Mucosa of rectum (tissue), 2 donors: ENCODE measurements at regions not wholly inside any gene's neighbourhood (a gene's known extent, or its start where the extent isn't known, plus 50 kb on each side); places are given as distances from the start of the nearest gene placed in this dataset.

ENCODE experiments used
- H3K27ac ChIP-seq, 2 donors: one replicate each; pipeline ENCODE4 v1.7.0; 2013; ENCODE audit warnings: inconsistent platforms in 2 of 2, low read depth in 2 of 2, low read length in 2 of 2
- H3K27me3 ChIP-seq, 2 donors: one replicate each; pipeline ENCODE4 v1.7.0; 2013; ENCODE audit warnings: low read length in 2 of 2; ENCODE audit not compliant: control insufficient read depth in 2 of 2, insufficient read depth in 2 of 2
- H3K36me3 ChIP-seq, 2 donors: one replicate each; pipeline ENCODE4 v1.7.0; 2013; ENCODE audit warnings: low read length in 2 of 2; ENCODE audit not compliant: control insufficient read depth in 2 of 2, insufficient read depth in 2 of 2
- H3K4me1 ChIP-seq, 2 donors: one replicate each; pipeline ENCODE4 v1.7.0; 2013; ENCODE audit warnings: low read length in 2 of 2, mild to moderate bottlenecking in 1 of 2; ENCODE audit not compliant: control insufficient read depth in 2 of 2, insufficient read depth in 2 of 2
- H3K4me3 ChIP-seq, 2 donors: one replicate each; pipeline ENCODE4 v1.7.0; 2013; ENCODE audit warnings: low read length in 2 of 2
- H3K9ac ChIP-seq, 2 donors: one replicate each; pipeline ENCODE4 v1.7.0; 2013; ENCODE audit warnings: low read length in 2 of 2, low read depth in 1 of 2, mild to moderate bottlenecking in 1 of 2
- H3K9me3 ChIP-seq, 2 donors: one replicate each; pipeline ENCODE4 v1.7.0; 2013; ENCODE audit warnings: low read length in 2 of 2; ENCODE audit not compliant: control insufficient read depth in 2 of 2
- donor health status: healthy.
- donor health status: Normal muscosa, but diverticular disease.

- Histone ChIP-seq H3K27ac (peak overlapping the region; percentile 66 to 88), H3K4me1 (peaks cover 16 to 24% of the 10 kb centered on the region in 2 donors), H3K9ac (peak overlapping the region in 1 of 2 donors; percentile 15), H3K9me3 (no peaks in the 10 kb centered on the region), H3K4me3 (peak overlapping the region in 1 of 2 donors; percentile 27), H3K27me3 (no peaks in the 10 kb centered on the region), H3K36me3 (no peaks in the 10 kb centered on the region)
These were observed 85.9 kb upstream of the NPVF start for GRCh38 chr7:25314094-25314730.

DNA sequence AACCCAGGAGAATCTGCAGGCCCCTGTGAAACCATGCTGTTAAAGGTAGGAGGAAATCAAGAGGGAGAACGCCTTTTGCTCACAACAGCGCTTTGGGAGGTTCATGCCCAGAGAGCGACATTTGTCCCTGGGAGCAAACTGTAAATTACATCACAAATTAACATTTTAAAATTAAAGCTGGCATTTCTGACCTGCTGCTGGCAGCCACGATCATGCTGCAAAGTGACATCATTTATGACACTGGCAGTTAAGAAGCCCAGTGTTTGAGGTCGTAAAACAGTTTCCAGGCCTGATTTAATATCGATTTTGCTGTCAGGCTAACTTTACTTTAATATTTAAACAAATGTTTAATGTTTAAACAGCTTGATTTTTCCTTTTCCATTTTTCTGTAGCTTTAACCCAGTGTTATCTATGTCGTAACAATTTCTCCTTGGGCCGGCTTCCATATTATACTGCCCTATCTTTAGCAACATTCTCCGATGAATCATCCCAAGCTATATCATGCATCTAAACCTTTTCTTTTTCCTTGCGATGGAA, 86.5 kb upstream of the NPVF start:
- no peak overlapping the region for H3K9ac ChIP-seq
- no peaks in the 10 kb centered on the region for H3K36me3 ChIP-seq
- H3K9me3 ChIP-seq, result no peaks in the 10 kb centered on the region
- H3K27ac ChIP-seq, result peak overlapping the region; percentile 66 to 88
- no peaks in the 10 kb centered on the region for H3K27me3 ChIP-seq
- peak overlapping the region in 1 of 2 donors; percentile 27 for H3K4me3 ChIP-seq
- peaks cover 14 to 19% of the 10 kb centered on the region in 2 donors for H3K4me1 ChIP-seq

- no peak overlapping the region for H3K27ac ChIP-seq
- no peaks in the 10 kb centered on the region for H3K27me3 ChIP-seq
- H3K4me1 ChIP-seq, result peaks cover 16 to 19% of the 10 kb centered on the region in 2 donors
- H3K9ac ChIP-seq, result no peak overlapping the region
- no peaks in the 10 kb centered on the region for H3K36me3 ChIP-seq
- H3K4me3 ChIP-seq, result no peak overlapping the region
- H3K9me3 ChIP-seq, result no peaks in the 10 kb centered on the region
These were observed 88.1 kb upstream of the NPVF start for GRCh38 chr7:25316366-25316765.

- Histone ChIP-seq H3K27ac (no peak overlapping the region), H3K9me3 (no peaks in the 10 kb centered on the region), H3K9ac (no peak overlapping the region), H3K4me1 (peaks cover 19 to 20% of the 10 kb centered on the region in 2 donors), H3K4me3 (no peak overlapping the region), H3K27me3 (no peaks in the 10 kb centered on the region), H3K36me3 (no peaks in the 10 kb centered on the region)
These were observed 89.8 kb upstream of the NPVF start for GRCh38 chr7:25318047-25318446.

DNA sequence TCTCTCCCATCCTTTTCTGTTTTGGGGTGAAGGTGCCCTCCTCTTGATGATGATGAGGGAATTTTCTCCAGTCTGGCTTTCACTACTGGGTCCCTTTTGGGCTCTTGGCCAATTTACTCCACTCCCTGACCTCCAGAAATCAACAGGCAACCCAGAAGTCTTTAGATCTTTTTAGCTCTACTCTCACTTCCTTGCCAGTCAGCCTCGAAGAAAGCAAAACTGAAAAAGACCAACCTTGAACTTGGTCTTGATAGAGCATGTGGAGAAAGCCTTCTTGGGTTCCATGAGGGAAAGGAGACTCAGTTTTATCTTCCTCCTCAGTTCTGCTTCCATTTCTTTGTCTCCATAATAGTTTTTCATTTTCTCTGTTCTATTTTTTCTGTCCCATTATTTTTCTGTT, 91.4 kb upstream of the NPVF start:
- no peak overlapping the region for H3K4me3 ChIP-seq
- H3K27ac ChIP-seq, result no peak overlapping the region
- H3K9me3 ChIP-seq, result no peaks in the 10 kb centered on the region
- H3K4me1 ChIP-seq, result peaks cover 7 to 13% of the 10 kb centered on the region in 2 donors
- H3K36me3 ChIP-seq, result no peaks in the 10 kb centered on the region
- no peaks in the 10 kb centered on the region for H3K27me3 ChIP-seq
- no peak overlapping the region for H3K9ac ChIP-seq

GRCh38 chr7:25320791-25321190, 92.5 kb upstream of the NPVF start:
- no peak overlapping the region for H3K4me3 ChIP-seq
- no peaks in the 10 kb centered on the region for H3K27me3 ChIP-seq
- H3K36me3 ChIP-seq, result no peaks in the 10 kb centered on the region
- H3K4me1 ChIP-seq, result peaks cover 0 to 7% of the 10 kb centered on the region in 2 donors
- H3K9ac ChIP-seq, result no peak overlapping the region
- no peak overlapping the region for H3K27ac ChIP-seq
- no peaks in the 10 kb centered on the region for H3K9me3 ChIP-seq

DNA sequence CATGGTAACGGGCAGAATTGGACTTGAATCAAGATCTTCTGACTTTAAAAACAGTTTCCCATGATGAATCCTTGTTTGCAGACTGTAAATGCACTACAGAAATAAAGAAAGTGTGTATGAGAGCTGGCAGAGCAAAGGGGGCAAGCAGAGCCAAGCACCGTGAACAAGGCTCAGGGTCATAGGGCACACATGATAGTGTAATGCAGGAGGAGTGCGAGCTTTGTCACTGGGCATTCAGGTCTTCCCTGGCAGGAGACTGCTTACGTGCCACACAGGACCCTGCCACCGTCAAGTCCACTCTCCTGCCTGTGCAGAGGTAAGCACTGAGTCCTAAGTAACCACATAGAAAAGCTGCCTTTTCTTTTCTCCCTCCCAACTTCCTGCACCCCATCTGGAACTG, 93.1 kb upstream of the NPVF start:
- H3K27ac ChIP-seq, result no peak overlapping the region
- H3K4me3 ChIP-seq, result no peak overlapping the region
- peaks cover 0 to 7% of the 10 kb centered on the region in 2 donors for H3K4me1 ChIP-seq
- no peaks in the 10 kb centered on the region for H3K27me3 ChIP-seq
- no peak overlapping the region for H3K9ac ChIP-seq
- H3K36me3 ChIP-seq, result no peaks in the 10 kb centered on the region
- no peaks in the 10 kb centered on the region for H3K9me3 ChIP-seq

DNA sequence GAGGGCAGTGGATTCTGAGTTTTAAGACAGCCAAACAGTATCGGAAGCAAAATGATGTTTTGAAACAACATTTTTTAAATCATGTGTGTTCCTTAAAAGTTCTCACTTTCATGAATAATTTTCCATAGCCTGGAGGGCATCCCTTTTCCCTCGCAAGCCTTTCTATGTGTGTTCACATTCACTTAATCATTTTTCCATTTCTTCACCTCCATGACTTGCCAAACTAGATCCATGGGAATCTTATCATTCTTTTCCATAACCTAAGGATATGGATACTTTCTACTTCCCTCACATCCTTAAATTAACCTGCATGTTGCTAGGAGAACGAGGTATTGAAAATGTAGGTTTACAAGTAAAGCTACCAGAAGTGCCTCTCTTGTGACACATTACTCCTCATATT, 94.2 kb upstream of the NPVF start:
- Histone ChIP-seq H3K27me3 (no peaks in the 10 kb centered on the region), H3K27ac (no peak overlapping the region), H3K9ac (no peak overlapping the region), H3K36me3 (no peaks in the 10 kb centered on the region), H3K4me1 (peaks cover 0 to 7% of the 10 kb centered on the region in 2 donors), H3K4me3 (no peak overlapping the region), H3K9me3 (no peaks in the 10 kb centered on the region)

DNA sequence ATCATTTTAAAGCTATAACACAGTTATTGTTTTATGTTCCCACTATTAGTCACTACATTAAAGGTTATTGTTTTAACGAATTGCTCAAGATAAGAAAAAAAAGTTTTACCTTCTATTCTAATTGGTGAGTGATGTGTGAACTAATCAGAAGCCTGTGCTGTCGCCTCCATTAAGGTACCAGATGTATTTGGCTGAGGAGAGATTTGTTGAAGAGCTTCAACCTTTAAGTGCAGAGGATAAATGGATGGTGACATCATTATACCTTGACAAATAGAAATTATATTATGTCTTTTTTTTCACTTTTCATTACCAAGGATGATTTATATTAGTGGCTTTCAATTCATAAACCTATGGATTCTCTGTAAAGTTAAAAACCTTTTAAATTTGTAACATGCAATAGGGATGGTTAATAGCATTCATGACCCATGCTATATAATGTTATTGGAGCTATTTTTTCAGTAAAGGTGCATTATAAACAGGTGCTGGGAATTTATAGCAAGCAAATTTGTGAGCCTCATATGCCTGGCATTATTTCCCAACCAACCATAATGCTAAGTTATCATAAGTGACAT, 97.0 kb upstream of the NPVF start:
- peaks cover 0 to 7% of the 10 kb centered on the region in 2 donors for H3K4me1 ChIP-seq
- H3K27me3 ChIP-seq, result no peaks in the 10 kb centered on the region
- H3K4me3 ChIP-seq, result no peak overlapping the region

GRCh38 chr7:25326501-25327156, 98.3 kb upstream of the NPVF start:
- Histone ChIP-seq H3K9ac (no peak overlapping the region), H3K4me1 (peaks cover 0 to 2% of the 10 kb centered on the region in 2 donors), H3K27me3 (no peaks in the 10 kb centered on the region)

More for the DNA sequence above, 97.0 kb upstream of the NPVF start:
- H3K9ac ChIP-seq, result no peak overlapping the region
- H3K9me3 ChIP-seq, result no peaks in the 10 kb centered on the region
- no peaks in the 10 kb centered on the region for H3K36me3 ChIP-seq
- no peak overlapping the region for H3K27ac ChIP-seq

More at GRCh38 chr7:25326501-25327156, 98.3 kb upstream of the NPVF start:
- Histone ChIP-seq H3K4me3 (no peak overlapping the region), H3K9me3 (no peaks in the 10 kb centered on the region), H3K36me3 (no peaks in the 10 kb centered on the region), H3K27ac (no peak overlapping the region)
